ENCODE measurements at regions not wholly inside any gene's neighbourhood (a gene's known extent, or its start where the extent isn't known, plus 50 kb on each side); places are given as distances from the start of the nearest gene placed in this dataset.

DNA sequence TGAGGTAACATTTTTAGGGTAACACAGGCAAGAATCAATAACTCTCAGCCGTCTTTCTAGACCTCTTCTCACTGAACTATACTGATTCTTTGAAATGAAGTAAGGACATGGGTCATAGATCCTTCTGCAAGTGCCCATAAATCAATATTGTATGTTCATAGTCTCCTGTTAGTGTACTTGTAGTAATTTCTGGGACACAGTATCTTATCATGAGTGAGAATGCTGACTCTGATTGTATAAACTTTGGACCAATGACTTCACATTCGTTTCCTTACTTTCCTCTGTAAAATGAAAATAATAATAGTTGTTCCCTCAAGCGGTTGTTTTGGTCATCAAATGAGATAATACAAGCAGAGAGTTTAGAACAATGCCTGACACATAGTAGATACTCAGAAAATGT lies 777.1 kb upstream of the GOLIM4 start:
- H3K4me3 ChIP-seq, result no peak overlapping the region
- no peaks in the 10 kb centered on the region for H3K36me3 ChIP-seq (ENCODE audit: low read depth)
- DNase-seq, result no peak
- no peaks in the 10 kb centered on the region for H3K79me2 ChIP-seq (ENCODE audit: insufficient read depth)
- H3K4me2 ChIP-seq (ENCODE audit: unreplicated experiment), result no peak overlapping the region
- in situ Hi-C loops (cut with MboI), result no loop called here
- no peaks in the 10 kb centered on the region for H3K27me3 ChIP-seq (replicated peaks; ENCODE audit: insufficient read depth)
- no peak overlapping the region for H3K27ac ChIP-seq
- H3K9me3 ChIP-seq (ENCODE audit: low read depth), result no peaks in the 10 kb centered on the region
- TF ChIP-seq EZH2 (IDR thresholded peaks at IDR 0.05; ENCODE audit: insufficient read depth, poor library complexity, severe bottlenecking), result no peak
- no peak for TF ChIP-seq EZH2phosphoT487 (IDR thresholded peaks at IDR 0.05; ENCODE audit: insufficient read depth, low read depth)
- 75% methylated on average over 3 of the region's 3 CpGs for WGBS, 2 experiments (ENCODE audit: low coverage in 1 of 2, low lambda C conversion rate in 2 of 2, missing lambda C conversion rate in 2 of 2)
- no peaks in the 10 kb centered on the region for H3F3A ChIP-seq (ENCODE audit: insufficient read depth)
- H3K9ac ChIP-seq, result no peak overlapping the region
- no peaks in the 10 kb centered on the region for H3K9me2 ChIP-seq (ENCODE audit: insufficient read depth)
- no peak overlapping the region for H2AFZ ChIP-seq
- H3K4me1 ChIP-seq (ENCODE audit: insufficient read depth), result peaks cover 4% of the 10 kb centered on the region; the same call in 1 of the 2 replicates
- H4K20me1 ChIP-seq (ENCODE audit: insufficient read depth), result no peaks in the 10 kb centered on the region

DNA sequence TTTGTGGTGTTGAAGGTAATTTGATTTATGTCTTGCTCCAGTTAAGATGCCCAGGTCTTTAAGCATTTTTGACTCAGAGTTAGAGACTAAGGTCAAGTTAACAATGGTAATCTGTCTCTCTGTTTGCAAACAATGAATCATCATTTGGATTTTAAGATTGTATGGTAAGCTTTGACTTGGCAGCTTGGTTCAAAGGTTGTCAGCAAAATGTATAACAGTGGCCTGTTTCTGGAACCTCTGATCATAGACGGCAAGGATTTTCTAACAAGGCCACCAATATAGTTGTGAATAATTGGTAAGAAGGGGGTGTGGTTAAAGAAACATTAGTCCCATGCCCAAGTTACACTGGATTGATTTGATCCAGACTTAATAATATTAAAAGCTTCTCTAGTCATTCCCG lies 775.2 kb upstream of the GOLIM4 start:
- no peaks in the 10 kb centered on the region for H3K36me3 ChIP-seq (ENCODE audit: low read depth)
- WGBS, 2 experiments (ENCODE audit: low coverage in 1 of 2, low lambda C conversion rate in 2 of 2, missing lambda C conversion rate in 2 of 2), result 7 to 14% methylated on average over 2 of the region's 2 CpGs
- H3K79me2 ChIP-seq (ENCODE audit: insufficient read depth), result no peaks in the 10 kb centered on the region
- TF ChIP-seq EZH2phosphoT487 (IDR thresholded peaks at IDR 0.05; ENCODE audit: insufficient read depth, low read depth) (no peak), EZH2 (IDR thresholded peaks at IDR 0.05; ENCODE audit: insufficient read depth, poor library complexity, severe bottlenecking) (no peak)
- H3K4me1 ChIP-seq (ENCODE audit: insufficient read depth), result peaks cover 4% of the 10 kb centered on the region; the same call in 1 of the 2 replicates
- H2AFZ ChIP-seq, result no peak overlapping the region
- H3F3A ChIP-seq (ENCODE audit: insufficient read depth), result no peaks in the 10 kb centered on the region
- no peak overlapping the region for H3K27ac ChIP-seq
- peak; percentile 9 for DNase-seq
- in situ Hi-C loops (cut with MboI), result no loop called here
- H3K9me3 ChIP-seq (ENCODE audit: low read depth), result no peaks in the 10 kb centered on the region
- no peak overlapping the region for H3K9ac ChIP-seq
- no peaks in the 10 kb centered on the region for H3K27me3 ChIP-seq (replicated peaks; ENCODE audit: insufficient read depth)
- no peaks in the 10 kb centered on the region for H4K20me1 ChIP-seq (ENCODE audit: insufficient read depth)
- H3K9me2 ChIP-seq (ENCODE audit: insufficient read depth), result no peaks in the 10 kb centered on the region
- no peak overlapping the region for H3K4me3 ChIP-seq
- no peak overlapping the region for H3K4me2 ChIP-seq (ENCODE audit: unreplicated experiment)

DNA sequence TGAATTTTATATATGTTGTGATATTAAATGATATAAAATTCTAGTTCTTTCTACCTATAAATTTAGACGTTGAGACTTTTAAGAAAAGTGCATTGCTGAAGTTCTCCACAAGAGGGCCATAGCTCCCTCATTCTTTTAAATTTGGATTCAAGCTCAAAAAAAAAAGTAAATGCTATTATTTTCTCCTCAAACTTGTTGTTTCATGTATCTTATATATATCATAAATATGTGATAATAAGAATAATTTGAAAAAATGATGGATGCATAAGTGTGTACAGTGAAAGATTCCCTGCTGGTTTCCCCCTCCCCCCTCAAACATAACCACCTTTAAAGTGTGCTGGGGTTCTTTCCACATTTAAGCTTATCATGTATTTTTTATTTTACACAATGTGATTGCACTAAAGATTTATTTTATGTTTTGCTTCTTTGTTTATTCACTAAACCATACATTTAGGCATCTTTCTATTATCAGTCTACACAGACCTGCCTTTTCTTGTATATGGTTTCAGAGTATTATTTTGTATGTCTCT lies 769.4 kb upstream of the GOLIM4 start:
- Histone ChIP-seq H3K36me3 (ENCODE audit: low read depth) (no peaks in the 10 kb centered on the region), H4K20me1 (ENCODE audit: insufficient read depth) (no peaks in the 10 kb centered on the region), H3K9me3 (ENCODE audit: low read depth) (no peaks in the 10 kb centered on the region), H3K4me2 (ENCODE audit: unreplicated experiment) (no peak overlapping the region), H3K9ac (no peak overlapping the region), H3F3A (ENCODE audit: insufficient read depth) (no peaks in the 10 kb centered on the region), H3K9me2 (ENCODE audit: insufficient read depth) (no peaks in the 10 kb centered on the region), H3K27ac (no peak overlapping the region), H3K79me2 (ENCODE audit: insufficient read depth) (no peaks in the 10 kb centered on the region), H3K4me1 (ENCODE audit: insufficient read depth) (no peaks in the 10 kb centered on the region), H3K4me3 (no peak overlapping the region), H3K27me3 (replicated peaks; ENCODE audit: insufficient read depth) (peaks cover 16% of the 10 kb centered on the region; the same call in 1 of the 2 replicates), H2AFZ (no peak overlapping the region)
- no peak for TF ChIP-seq EZH2phosphoT487 (IDR thresholded peaks at IDR 0.05; ENCODE audit: insufficient read depth, low read depth)
- no peak for TF ChIP-seq EZH2 (IDR thresholded peaks at IDR 0.05; ENCODE audit: insufficient read depth, poor library complexity, severe bottlenecking)
- in situ Hi-C loops (cut with MboI), result no loop called here
- DNase-seq, result peak; percentile 51
- 0 to 2% methylated on average over 1 of the region's 1 CpG for WGBS, 2 experiments (ENCODE audit: low coverage in 1 of 2, low lambda C conversion rate in 2 of 2, missing lambda C conversion rate in 2 of 2)

GRCh38 chr3:168864107-168865021 lies 768.6 kb upstream of the GOLIM4 start:
- no peak overlapping the region for H3K4me3 ChIP-seq
- no peaks in the 10 kb centered on the region for H3K9me3 ChIP-seq (ENCODE audit: low read depth)
- H3K9me2 ChIP-seq (ENCODE audit: insufficient read depth), result no peaks in the 10 kb centered on the region
- no peaks in the 10 kb centered on the region for H3K79me2 ChIP-seq (ENCODE audit: insufficient read depth)
- no peak overlapping the region for H3K27ac ChIP-seq
- no peaks in the 10 kb centered on the region for H3F3A ChIP-seq (ENCODE audit: insufficient read depth)
- TF ChIP-seq EZH2phosphoT487 (IDR thresholded peaks at IDR 0.05; ENCODE audit: insufficient read depth, low read depth), result no peak
- TF ChIP-seq EZH2 (IDR thresholded peaks at IDR 0.05; ENCODE audit: insufficient read depth, poor library complexity, severe bottlenecking), result no peak
- H3K4me1 ChIP-seq (ENCODE audit: insufficient read depth), result no peaks in the 10 kb centered on the region
- H4K20me1 ChIP-seq (ENCODE audit: insufficient read depth), result no peaks in the 10 kb centered on the region
- no peak overlapping the region for H2AFZ ChIP-seq
- no peaks in the 10 kb centered on the region for H3K36me3 ChIP-seq (ENCODE audit: low read depth)
- DNase-seq, result no peak
- in situ Hi-C loops (cut with MboI), result no loop called here
- peaks cover 21% of the 10 kb centered on the region for H3K27me3 ChIP-seq (replicated peaks; ENCODE audit: insufficient read depth)
- no peak overlapping the region for H3K4me2 ChIP-seq (ENCODE audit: unreplicated experiment)
- WGBS, 2 experiments (ENCODE audit: low coverage in 1 of 2, low lambda C conversion rate in 2 of 2, missing lambda C conversion rate in 2 of 2), result 30 to 34% methylated on average over 14 of the region's 14 CpGs
- H3K9ac ChIP-seq, result no peak overlapping the region

Measured in GM23248 (cell line).